Fibroblast of the aortic adventitia (primary cell): ENCODE measurements at regions not wholly inside any gene's neighbourhood (a gene's known extent, or its start where the extent isn't known, plus 50 kb on each side); places are given as distances from the start of the nearest gene placed in this dataset.
"Not testable (repeated sequence)": the region's sequence is repeated elsewhere in the genome, so short reads cannot be mapped to it uniquely, and the experiment has no call there.

Source experiments
- DNase-seq: peaks from one replicate; pipeline ENCODE4 v3.0.0-alpha.2; 2010; ENCODE audit warnings: low read depth
- H3K4me3 ChIP-seq: 2 replicates; pipeline ENCODE4 v1.5.1; 2011; ENCODE audit warnings: low read depth, mild to moderate bottlenecking, control low read depth, low read length, moderate library complexity
- CTCF ChIP-seq: IDR thresholded peaks from 2 replicates; pipeline ENCODE4 v1.5.1; 2011; ENCODE audit warnings: mild to moderate bottlenecking, low read length, control low read depth, inconsistent platforms; ENCODE audit not compliant: insufficient read depth

GRCh38 chr16:76856112-76856511, 334.9 kb upstream of the MON1B start:
- no peak for TF ChIP-seq CTCF
- no peak for DNase-seq
- no peak overlapping the region for H3K4me3 ChIP-seq

GRCh38 chr16:76857402-76857801, 333.6 kb upstream of the MON1B start:
- no peak overlapping the region for H3K4me3 ChIP-seq
- no peak for TF ChIP-seq CTCF
- no peak for DNase-seq

- H3K4me3 ChIP-seq: no peak overlapping the region
- no peak for TF ChIP-seq CTCF
- DNase-seq: no peak
Observed at GRCh38 chr16:76862901-76863300, 328.1 kb upstream of the MON1B start.

GRCh38 chr16:76866994-76867393, 324.0 kb upstream of the MON1B start:
- no peak for DNase-seq
- no peak for TF ChIP-seq CTCF

DNA sequence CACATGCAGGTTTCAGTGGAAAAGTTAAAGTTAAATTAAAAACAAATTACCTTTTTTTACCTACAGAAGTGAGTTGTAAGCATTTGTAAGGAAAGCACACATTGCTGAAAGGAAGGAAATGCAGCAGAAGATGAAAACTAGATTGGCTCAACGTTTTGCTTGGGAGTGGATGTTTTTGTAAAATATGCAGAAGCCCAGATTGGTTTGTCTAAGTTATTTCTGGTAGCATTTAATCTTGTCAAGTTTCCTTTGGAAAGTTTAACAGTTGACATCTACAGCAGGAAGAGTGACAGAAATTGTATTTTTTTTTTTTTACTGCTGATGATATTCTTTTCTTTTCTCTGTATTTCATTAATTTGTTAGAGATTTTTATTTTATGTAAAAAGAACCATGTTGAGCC, 315.1 kb upstream of the MON1B start:
- no peak for DNase-seq
- TF ChIP-seq CTCF: no peak
- no peak overlapping the region for H3K4me3 ChIP-seq

More at GRCh38 chr16:76866994-76867393, 324.0 kb upstream of the MON1B start:
- no peak overlapping the region for H3K4me3 ChIP-seq

- no peak for DNase-seq
- no peak for TF ChIP-seq CTCF
- no peak overlapping the region for H3K4me3 ChIP-seq
Observed at GRCh38 chr16:76879420-76879819, 311.6 kb upstream of the MON1B start.

DNA sequence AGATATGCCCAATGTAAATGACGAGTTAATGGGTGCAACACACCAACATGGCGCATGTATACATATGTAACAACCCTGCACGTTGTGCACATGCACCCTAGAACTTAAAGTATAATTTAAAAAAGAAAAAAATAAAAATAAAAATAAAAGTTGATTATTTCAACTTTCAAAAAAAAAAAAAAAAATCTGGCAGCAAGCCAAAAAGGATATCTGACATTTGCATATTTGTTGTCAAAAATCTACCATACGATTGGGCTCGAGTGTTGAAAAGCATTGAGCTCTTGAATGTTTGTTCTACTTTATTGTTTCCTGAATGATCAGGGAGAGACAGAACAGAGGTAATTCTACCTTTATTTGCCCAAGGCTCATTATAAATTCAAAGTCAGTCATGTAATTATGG, 310.5 kb upstream of the MON1B start:
- DNase-seq: peak; percentile 0
- not testable (repeated sequence) for H3K4me3 ChIP-seq
